ENCODE measurements at regions not wholly inside any gene's neighbourhood (a gene's known extent, or its start where the extent isn't known, plus 50 kb on each side); places are given as distances from the start of the nearest gene placed in this dataset.
"Not testable (repeated sequence)": the region's sequence is repeated elsewhere in the genome, so short reads cannot be mapped to it uniquely, and the experiment has no call there.

GRCh38 chr4:45477311-45477733 lies 646.5 kb downstream of the GABRG1 start:
- no peak for TF ChIP-seq CTCF (conservative IDR thresholded peaks at IDR 0.05; ENCODE audit: low read depth, low read length)
- no peak overlapping the region for H3K4me3 ChIP-seq (ENCODE audit: low read depth, low read length)
- DNase-seq (ENCODE audit: low read depth) = no peak

- no peak for DNase-seq (ENCODE audit: low read depth)
- no peak overlapping the region for H3K4me3 ChIP-seq (ENCODE audit: low read depth, low read length)
- no peak for TF ChIP-seq CTCF (conservative IDR thresholded peaks at IDR 0.05; ENCODE audit: low read depth, low read length)
These were observed 648.3 kb downstream of the GABRG1 start for GRCh38 chr4:45475548-45475947.

GRCh38 chr4:45472490-45472889 lies 651.4 kb downstream of the GABRG1 start:
- no peak overlapping the region for H3K4me3 ChIP-seq (ENCODE audit: low read depth, low read length)
- TF ChIP-seq CTCF (conservative IDR thresholded peaks at IDR 0.05; ENCODE audit: low read depth, low read length) = no peak
- no peak for DNase-seq (ENCODE audit: low read depth)

- DNase-seq (ENCODE audit: low read depth) = no peak
- H3K4me3 ChIP-seq (ENCODE audit: low read depth, low read length) = no peak overlapping the region
- no peak for TF ChIP-seq CTCF (conservative IDR thresholded peaks at IDR 0.05; ENCODE audit: low read depth, low read length)
These were observed 652.5 kb downstream of the GABRG1 start for GRCh38 chr4:45471335-45471734.

- no peak for DNase-seq (ENCODE audit: low read depth)
- no peak for TF ChIP-seq CTCF (conservative IDR thresholded peaks at IDR 0.05; ENCODE audit: low read depth, low read length)
These were observed 656.7 kb downstream of the GABRG1 start for GRCh38 chr4:45467157-45467556.

GRCh38 chr4:45460157-45460556 lies 663.7 kb downstream of the GABRG1 start:
- not testable (repeated sequence) for DNase-seq (ENCODE audit: low read depth); H3K4me3 ChIP-seq (ENCODE audit: low read depth, low read length)

More at GRCh38 chr4:45467157-45467556, 656.7 kb downstream of the GABRG1 start:
- no peak overlapping the region for H3K4me3 ChIP-seq (ENCODE audit: low read depth, low read length)

- TF ChIP-seq CTCF (conservative IDR thresholded peaks at IDR 0.05; ENCODE audit: low read depth, low read length) = no peak
- DNase-seq (ENCODE audit: low read depth) = no peak
These were observed 668.6 kb downstream of the GABRG1 start for GRCh38 chr4:45455217-45455616.

More at GRCh38 chr4:45455217-45455616, 668.6 kb downstream of the GABRG1 start:
- no peak overlapping the region for H3K4me3 ChIP-seq (ENCODE audit: low read depth, low read length)

Measured in epithelial cell of proximal tubule (primary cell).